DMS153 treated with DMSO at 0.1 percent for 48 hours (cell line): ENCODE measurements at regions not wholly inside any gene's neighbourhood (a gene's known extent, or its start where the extent isn't known, plus 50 kb on each side); places are given as distances from the start of the nearest gene placed in this dataset.

ENCODE experiments used
- DNase-seq: peaks from one replicate; lab custom pipeline; 2025; ENCODE audit not compliant: unreplicated experiment; lab: John Stamatoyannopoulos, UW

DNA sequence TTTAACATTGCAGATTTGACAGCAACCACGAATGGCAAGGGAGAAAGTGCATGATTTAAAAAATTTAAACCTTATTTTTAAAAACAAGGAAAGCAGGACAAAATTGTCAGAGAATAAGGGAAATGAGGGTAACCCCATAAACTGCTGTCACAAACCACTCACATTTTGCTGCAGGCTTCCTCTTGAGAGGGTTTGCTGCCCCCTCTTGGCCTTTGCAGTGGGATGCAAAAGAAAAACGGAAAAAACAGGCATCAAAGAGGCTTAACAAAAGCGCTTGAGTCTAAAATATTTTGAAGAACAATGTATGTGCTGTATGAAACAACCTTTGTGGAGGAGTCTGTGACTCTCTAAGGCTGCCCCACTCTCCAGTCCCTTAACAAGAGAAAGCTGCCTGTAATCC is 91.6 kb downstream of the TMX3 start:
- peak; percentile 43 for DNase-seq

DNA sequence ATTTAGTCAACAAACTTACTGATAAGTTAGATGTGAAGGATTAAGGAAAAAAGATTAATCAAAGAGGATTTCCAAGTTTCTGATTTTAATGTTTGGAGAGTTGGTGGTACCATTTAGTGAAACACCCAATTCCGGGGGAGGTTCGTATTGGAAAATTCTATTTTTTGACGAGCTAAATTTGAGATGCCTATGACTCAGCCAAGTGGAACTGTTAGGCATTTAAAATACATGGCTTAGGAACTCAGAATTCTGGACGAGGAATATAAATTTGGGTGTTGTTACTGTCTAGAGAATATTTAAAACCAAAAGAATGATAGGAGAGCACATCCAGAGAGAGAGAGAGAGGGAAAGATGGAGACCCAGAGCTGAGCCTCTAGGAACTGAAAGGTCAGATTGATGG is 103.6 kb downstream of the TMX3 start:
- no peak for DNase-seq

DNA sequence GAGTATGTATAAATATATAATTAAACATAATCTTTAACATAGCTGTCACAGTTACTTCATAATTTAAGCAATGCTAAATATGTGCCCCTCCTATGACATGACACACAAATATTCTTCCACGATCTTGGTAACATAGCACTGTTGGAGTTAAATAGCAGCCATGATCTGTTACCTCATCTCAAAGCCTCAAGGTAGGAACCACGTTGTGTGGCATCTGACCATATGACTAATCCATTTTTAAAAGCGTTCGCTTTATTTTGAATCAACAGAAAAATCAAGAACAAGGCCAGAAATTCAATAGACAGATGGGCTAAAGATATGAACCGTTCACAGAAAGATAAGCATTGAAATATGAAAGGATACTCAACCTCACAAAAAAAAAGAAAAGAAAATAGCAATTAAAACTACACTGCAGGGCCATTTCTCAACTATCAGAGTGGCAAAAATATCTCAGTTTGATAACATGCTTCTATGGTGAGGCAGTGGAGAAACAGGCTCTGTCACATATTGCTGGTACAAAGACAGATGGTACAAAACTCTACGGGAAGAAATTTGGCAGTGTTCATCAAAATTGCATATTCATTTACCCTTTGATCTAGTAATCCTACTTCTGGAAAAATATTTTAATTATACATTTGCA is 105.9 kb downstream of the TMX3 start:
- no peak for DNase-seq

DNA sequence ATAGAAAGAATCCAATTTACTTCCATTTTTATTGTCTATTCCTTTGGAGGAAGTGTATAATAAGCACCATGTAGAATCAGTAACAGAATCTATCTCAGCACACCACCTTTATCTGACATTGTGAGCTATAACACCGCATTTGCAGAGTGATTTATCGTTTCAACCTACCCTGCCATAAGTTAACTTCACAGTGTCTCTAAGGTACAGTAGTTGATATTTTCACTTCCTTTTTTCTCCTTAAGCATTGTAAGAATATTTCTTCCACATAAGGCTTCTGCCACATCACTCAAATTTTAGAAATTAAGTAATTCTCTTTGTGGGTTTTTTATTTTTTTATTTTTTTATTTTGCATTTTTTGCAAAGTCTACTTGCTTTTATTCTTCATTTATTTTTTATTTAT is 107.1 kb downstream of the TMX3 start:
- DNase-seq, result no peak

DNA sequence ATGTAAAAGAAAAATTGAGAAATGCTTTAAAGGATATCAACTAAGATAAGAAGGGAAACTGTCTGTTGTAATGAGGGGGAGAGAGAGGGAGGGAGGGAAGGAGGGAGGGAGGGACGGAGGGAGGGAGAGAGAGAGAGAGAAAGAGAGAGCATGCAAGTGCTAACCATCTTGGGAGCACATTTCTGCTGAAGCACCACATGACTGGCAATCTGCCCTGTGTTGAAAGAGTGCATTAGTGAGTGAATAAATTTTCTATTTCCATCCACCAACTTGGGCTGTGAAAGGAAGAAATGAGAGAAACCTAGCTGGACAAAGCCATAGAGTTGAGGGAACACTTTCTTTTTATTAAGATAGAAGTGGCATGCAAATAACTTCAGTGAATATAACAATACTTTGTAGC is 110.7 kb downstream of the TMX3 start:
- no peak for DNase-seq

DNA sequence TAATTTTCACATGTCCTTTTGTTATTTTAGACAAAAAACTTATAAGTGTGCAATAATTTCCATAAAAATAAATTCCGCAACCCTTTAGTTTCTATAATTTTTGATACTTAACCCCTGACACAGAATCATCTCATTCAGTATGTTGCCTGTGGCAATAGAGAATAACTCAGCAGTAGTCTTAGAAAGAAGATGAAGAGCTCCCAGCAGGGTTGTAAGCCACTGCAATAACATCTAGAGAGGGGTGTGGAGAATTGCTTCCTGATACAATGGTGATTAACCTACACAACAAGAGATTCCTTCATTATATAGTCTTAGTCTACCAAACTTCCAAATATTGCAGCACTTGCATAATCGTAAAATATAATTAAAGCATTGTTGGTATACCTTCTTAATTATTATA is 118.9 kb downstream of the TMX3 start:
- no peak for DNase-seq

DNA sequence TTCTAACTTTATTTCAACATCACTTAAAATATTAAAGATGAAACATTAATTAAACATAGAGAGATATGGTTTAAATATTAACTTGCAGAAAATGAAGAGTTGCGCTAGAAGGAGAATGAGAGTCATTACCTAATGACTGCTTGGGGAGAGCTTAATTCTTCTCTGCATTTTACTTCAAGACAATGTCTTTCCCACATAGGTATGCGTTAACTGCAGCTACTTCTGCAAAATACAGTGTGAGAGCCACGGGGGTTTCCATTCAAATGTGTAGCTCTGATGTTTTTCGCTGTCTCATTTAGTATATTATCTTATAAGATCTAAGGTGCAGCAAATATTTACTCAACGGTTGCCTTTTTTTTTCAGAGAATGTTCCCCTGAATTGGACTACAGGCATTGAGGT is 126.7 kb downstream of the TMX3 start:
- no peak for DNase-seq

DNA sequence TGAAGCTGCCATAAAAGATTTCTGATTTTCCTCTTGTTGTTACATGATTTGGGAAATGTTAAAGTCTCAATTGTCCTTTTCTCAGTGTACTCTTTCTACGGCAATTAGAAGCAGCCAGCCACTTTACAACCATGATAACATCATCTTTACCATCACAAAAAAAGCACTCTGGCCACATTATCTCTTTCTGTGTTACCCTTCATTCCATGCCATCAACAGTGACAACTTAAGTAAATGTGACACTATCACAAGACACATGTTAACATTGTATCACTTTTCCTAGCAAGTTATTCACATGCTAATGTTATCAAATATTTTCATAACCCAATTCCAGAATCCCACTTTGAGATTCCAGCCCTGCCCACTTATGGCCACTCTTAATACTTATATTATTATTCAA is 131.2 kb downstream of the TMX3 start:
- no peak for DNase-seq

DNA sequence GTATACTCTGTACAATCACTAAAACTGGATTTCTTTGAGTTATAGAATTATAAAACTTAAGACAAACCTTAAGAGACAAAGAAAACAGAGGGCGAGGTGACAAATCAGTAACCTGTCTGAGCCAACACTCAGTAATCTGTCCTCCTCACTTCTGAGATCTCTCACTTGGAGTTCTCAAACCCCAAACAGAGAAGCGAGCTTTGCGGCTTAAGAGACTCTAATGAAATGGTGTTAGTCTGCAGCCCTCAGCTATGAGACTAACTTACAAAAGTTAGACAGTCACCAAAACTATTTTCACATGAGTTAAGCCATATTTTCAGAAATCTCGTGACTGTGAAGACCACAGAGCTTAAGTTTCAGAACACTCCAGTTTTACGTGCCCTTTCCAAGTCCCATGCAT is 140.6 kb downstream of the TMX3 start:
- no peak for DNase-seq

DNA sequence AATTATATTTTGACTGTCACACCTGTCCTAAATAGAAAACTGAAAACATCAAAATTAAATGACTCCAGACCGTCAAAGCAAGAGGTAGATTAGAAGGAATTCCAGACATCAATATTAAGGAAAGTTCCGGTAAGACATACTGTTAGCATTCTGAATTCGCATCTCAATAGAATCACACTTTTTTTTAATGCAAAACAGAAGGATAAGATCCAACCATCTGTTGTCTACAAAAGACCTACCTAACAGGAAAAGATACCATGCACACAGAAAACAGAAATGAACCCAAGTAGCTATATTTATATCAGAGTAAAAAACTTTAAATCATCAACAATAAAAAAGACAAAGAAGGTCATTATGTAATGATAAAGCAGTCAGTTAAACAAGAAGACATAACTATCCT is 145.0 kb downstream of the TMX3 start:
- no peak for DNase-seq

DNA sequence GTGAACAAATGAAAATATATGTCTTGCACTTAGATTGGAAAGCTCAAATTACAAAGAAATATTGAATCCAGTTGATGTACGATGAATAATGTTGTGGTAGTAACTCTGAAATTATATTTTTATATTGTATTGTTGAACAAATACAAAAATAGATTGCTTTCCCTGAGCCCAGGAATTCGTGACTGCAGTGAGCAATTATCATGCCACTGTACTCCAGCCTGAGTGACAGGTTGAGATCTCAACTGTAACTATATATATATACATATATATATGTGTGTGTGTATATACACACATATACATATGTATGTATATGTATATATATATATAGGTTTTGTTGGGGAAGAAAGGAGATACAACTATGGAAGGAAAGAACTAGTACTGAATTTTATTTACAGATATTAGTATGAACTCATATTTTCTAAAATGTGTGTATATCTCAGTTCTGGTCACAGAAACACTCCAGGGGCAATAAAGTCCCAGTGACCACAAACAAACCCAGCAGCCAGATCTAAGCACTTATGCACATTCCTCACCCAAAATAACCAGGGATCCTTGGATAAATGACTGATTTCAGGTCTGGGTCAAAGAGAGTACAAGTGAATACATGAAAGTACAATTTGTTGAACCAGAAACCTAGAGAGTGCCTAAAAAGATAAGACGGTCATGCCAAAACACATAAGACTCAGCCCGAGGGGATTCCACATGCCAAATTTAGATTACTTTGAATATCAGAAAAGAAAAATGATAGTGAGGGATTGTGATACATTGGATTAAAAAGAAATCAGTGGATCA is 146.3 kb downstream of the TMX3 start:
- DNase-seq, result no peak

DNA sequence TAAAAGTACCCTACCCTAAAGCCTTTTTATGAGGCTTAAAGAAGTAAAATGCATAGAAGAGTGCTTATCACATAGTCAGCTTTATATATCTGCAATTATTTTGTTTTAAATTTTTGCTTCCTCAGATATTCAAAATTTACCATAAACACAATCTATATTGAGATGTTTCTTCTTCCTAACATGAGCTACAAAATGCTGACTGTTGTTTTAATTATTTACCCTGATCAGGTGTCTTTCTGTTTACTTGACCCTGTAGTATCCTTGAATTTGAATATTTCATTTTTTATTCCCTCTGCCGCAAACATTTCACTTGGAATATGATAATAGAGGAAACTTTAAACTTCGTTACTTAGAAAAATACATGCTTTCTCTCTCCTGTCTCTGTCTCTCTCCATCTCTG is 147.9 kb downstream of the TMX3 start:
- DNase-seq, result no peak

DNA sequence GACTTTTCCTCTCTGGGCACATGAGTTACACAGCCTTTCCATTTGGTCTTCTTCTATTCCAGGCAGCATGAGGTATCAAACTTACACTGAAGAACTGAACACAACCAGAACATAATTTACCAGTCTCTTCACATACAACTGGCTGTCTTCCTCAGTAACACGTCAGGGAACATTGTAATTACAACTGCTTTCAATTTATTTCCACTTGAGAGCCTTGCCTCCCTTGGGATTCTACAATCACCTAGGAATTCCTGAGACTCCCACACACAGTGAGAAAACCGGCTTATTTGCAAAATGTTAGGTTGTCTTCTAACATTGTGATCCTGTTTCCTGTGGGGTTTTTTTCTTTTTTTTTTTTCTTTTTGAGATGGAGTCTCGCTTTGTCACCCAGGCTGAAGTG is 149.9 kb downstream of the TMX3 start:
- no peak for DNase-seq

DNA sequence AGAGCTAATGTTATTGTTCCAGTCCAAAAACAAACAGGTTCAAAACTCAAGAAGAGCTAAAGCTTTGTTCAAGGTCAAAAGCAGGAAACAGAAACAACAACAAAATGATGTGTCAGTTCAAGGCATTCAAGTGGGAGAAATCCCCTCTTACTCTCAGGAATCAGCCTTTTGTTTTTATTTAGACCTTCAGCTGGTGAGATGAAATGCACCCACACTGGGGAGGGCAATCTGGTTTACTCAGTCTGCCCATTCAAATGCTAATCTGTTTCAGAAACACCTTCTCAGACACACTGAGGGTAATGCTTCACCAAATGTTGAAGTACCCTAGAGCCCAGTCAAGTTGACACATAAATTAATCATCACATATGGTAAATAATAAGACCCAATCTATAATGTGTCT is 150.6 kb downstream of the TMX3 start:
- no peak for DNase-seq

DNA sequence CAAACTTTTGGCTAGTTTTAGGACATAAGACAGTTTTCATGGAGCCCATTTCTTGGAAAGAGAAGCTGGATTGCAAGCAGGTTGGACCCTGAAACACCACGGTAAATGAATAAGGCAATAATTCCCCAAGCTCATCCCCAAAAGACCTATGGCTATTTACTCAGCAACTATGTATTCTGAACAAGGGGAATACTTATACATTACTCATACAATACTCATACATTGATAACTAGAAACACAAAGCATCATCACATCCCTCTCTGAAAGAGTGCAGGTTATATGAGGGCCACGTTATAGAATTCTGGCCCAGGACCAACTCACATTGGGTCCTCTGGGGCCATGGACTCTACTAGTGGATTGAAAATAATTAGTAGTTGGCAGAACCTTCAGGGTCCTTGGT is 154.8 kb downstream of the TMX3 start:
- DNase-seq, result no peak

DNA sequence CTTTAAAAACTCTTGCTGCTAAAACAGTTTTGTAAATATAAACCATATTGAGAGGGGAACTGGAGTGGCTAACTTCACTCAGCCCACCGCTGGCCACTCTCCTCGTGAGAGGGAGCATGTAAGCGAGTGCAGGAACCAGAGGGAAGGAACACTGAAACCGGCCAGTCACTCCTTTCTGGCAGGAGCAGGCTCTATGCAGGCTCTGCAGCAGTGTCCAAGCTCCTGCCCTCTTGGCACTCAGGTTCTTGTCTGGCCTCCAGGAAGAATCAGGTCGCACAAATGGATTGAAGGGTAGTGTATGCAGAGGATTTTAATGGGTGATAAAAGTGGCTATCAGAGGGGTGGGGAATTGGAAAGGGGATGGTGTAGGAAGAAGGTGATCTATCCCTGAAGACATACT is 157.7 kb downstream of the TMX3 start:
- DNase-seq, result no peak

DNA sequence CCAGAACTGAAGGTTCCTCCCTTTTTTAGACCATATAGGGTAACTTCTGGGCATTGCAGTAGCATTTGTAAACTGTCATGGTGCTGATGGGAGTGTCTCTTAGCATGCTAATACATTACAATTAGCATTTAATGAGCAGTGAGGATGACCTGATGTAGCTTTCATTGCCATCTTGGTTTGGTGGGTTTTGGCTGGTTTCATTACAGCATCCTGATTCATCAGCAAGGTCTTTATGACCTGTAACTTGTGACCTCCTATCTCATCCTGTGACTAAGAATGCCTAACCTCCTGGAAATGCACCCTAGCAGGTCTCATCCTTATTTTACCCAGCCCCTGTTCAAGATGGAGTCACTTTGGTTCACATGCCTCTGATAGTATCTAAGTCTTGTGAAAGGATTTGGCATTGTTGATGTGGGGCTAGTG is 159.0 kb downstream of the TMX3 start:
- DNase-seq, result no peak

DNA sequence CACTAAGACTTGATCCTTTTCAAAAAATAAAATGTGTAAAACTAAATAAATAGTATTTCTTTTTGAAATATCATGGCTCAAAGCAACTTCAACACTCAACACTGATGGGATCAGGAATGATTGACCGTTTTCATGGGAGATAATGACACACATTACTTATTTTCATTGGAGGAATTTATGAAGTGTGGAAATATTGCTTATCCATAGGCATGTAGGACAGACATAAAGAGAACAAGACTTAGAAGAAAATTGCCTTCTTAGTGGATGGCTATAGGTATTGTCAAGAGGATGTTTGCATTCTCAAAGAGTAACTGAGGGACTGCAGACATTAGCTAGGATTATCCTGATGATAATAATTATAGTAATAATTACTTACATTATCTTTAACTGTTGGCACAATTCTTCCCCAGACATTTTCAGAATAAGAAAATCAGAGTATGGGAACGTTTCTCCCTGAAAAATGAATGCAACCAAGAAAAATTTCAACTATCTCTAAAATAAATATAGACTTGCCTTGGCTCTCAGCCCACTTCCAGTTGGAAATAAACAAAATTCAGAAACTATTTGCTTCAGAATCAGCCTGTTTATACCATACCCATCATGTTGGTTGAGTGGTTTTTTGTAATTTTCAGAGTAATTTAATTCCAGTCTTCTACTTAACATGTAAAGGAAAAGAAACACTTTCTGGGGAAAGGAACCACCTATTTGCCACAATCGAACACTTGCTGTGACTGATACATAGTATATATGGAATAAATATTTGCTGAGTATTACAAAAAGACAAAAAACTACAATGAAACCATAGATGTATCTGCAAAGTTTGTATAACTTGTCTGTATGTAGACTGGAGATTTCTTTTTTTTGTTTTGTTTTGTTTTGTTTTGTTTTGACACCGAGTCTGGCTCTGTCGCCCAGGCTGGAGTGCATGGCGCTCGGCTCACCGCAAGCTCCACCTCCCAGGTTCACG is 165.7 kb downstream of the TMX3 start:
- no peak for DNase-seq

DNA sequence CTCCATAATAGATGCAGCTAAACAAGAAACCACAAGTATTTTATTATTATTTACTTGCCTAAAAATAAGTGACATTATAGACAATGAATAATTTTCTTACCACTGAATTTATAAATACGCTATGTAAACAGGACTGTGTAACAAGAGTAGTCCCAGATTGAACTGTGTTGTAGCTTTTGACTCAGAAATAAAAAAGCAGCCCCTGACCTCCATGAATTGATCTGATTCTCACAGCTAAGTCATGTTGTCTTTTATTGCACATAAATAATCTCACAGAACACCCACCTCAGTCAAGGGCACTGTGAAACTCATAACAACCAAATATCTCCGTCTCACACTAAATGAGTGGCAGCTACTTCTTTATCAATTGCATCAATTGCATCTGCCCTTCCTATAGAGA is 171.6 kb downstream of the TMX3 start:
- DNase-seq, result no peak

DNA sequence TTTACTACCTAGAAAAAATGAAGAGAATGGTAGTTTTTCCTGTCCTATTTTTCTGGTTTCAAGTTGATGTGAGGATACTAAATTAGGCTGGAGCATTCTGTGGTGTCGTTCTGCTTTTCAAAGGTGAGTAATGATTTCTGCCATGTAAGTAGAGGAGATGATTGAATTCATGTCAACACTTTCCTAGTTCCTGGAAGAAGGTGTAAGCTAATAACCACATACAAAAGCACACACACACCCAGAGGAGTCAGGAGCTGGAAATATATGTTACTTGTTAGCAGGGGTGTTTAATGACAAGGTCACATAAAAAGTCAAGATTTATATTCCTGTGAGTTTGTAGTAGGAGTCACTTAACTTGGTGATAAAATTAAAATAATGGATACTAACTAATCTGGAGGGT is 172.1 kb downstream of the TMX3 start:
- DNase-seq, result no peak

DNA sequence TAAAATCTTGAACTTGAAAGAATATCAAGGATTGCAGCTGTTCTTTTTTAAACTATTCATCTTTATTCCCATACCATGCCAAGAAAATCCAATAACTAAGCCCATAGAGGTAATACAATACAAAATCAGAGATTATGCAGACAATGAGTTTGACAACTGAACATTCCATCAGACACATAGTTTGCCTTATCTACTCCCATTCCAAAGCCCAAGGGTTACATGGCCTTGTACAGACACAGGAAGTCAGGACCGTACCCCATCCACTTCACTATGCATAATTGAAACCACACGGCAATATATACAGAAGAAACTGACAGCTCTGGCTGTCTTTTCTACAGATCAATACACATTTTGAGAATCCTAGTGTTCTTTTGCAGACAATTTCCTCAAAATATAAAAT is 181.3 kb downstream of the TMX3 start:
- DNase-seq, result no peak
